ENCODE measurements at regions not wholly inside any gene's neighbourhood (a gene's known extent, or its start where the extent isn't known, plus 50 kb on each side); places are given as distances from the start of the nearest gene placed in this dataset.
"Not testable (repeated sequence)": the region's sequence is repeated elsewhere in the genome, so short reads cannot be mapped to it uniquely, and the experiment has no call there.

DNA sequence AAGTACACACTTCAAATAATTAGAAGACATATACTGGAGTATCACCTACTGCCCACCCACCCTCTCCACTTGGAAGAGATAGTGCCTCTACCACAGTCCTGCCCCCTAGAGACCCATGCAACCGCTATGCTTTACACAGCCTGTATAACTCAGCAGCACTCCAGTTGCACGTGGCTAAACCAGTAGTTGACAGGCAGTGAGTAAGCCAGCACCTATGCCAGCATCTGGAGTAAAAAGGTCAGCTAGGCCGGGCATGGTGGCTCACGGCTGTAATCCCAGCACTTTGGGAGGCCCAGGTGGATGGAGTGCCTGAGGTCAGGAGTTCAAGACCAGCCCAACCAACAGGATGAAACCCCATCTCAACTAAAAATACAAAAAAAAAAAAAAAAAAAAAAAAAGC is 356.4 kb downstream of the NR2F1-AS1 start:
- DNase-seq (ENCODE audit: low read depth) = no peak
- no peaks in the 10 kb centered on the region for H3K27me3 ChIP-seq (ENCODE audit: control insufficient read depth, insufficient read depth, low read length)
- no peaks in the 10 kb centered on the region for H3K36me3 ChIP-seq (ENCODE audit: control insufficient read depth, insufficient read depth, low read length)
- TF ChIP-seq, protein P1, sequence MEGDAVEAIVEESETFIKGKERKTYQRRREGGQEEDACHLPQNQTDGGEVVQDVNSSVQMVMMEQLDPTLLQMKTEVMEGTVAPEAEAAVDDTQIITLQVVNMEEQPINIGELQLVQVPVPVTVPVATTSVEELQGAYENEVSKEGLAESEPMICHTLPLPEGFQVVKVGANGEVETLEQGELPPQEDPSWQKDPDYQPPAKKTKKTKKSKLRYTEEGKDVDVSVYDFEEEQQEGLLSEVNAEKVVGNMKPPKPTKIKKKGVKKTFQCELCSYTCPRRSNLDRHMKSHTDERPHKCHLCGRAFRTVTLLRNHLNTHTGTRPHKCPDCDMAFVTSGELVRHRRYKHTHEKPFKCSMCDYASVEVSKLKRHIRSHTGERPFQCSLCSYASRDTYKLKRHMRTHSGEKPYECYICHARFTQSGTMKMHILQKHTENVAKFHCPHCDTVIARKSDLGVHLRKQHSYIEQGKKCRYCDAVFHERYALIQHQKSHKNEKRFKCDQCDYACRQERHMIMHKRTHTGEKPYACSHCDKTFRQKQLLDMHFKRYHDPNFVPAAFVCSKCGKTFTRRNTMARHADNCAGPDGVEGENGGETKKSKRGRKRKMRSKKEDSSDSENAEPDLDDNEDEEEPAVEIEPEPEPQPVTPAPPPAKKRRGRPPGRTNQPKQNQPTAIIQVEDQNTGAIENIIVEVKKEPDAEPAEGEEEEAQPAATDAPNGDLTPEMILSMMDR (IDR thresholded peaks at IDR 0.05; ENCODE audit: insufficient read depth, low read depth, low read length) = no peak
- H3K4me3 ChIP-seq (ENCODE audit: low read depth, low read length) = no peak overlapping the region
- POLR2A ChIA-PET = no interaction called here
- CTCF ChIA-PET = interaction anchor here (1.2 kb wide), 1 partner anchor 13 kb away, joined by 3 read pairs; no protein-coding TSS in a partner anchor

DNA sequence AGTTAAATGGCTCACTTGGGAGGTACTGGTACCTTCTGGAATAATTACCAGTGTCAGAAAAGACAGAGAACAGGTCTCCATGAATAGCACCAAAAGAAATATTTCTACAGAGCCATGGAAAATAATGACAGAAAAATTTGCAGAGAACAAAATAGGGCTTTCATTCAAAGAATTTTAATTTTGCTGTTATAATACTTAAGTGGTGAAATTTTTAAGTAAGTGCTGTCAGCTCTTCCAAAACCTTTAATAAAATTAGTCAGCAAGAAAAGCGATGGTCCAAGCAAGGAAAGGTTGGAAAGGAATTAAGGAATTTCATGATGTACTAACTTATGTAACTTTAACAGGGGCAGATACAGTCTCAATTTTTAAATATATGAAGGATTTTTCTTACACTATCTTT is 359.2 kb downstream of the NR2F1-AS1 start:
- no peak overlapping the region for H3K4me3 ChIP-seq (ENCODE audit: low read depth, low read length)
- ChIA-PET POLR2A (no interaction called here), CTCF (no interaction called here)
- TF ChIP-seq, protein P1 (IDR thresholded peaks at IDR 0.05; ENCODE audit: insufficient read depth, low read depth, low read length) = no peak
- H3K36me3 ChIP-seq (ENCODE audit: control insufficient read depth, insufficient read depth, low read length) = no peaks in the 10 kb centered on the region
- no peak for DNase-seq (ENCODE audit: low read depth)
- H3K27me3 ChIP-seq (ENCODE audit: control insufficient read depth, insufficient read depth, low read length) = no peaks in the 10 kb centered on the region

DNA sequence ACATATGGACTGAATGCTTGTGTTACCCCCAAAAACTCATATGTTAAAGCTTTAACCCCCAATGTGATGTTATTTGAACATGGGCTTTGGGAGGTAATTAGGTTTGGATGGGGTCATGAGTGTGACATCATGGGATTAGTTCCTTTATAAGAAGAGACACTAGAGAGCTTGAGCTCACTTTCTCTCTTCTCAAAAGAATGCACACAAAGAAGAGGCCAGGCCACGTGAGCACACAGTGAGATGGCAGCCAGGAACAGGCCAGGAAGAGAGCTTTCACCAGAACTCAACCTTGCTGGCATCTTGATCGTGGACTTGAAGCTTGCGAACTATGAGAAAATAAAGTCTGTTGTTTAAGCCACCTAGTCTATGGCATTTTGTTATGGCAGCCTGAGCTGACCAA is 360.6 kb downstream of the NR2F1-AS1 start:
- ChIA-PET CTCF (no interaction called here), POLR2A (no interaction called here)
- Histone ChIP-seq H3K4me3 (ENCODE audit: low read depth, low read length) (no peak overlapping the region), H3K36me3 (ENCODE audit: control insufficient read depth, insufficient read depth, low read length) (no peaks in the 10 kb centered on the region), H3K27me3 (ENCODE audit: control insufficient read depth, insufficient read depth, low read length) (no peaks in the 10 kb centered on the region)
- no peak for DNase-seq (ENCODE audit: low read depth)
- TF ChIP-seq, protein P1 (IDR thresholded peaks at IDR 0.05; ENCODE audit: insufficient read depth, low read depth, low read length) = no peak

DNA sequence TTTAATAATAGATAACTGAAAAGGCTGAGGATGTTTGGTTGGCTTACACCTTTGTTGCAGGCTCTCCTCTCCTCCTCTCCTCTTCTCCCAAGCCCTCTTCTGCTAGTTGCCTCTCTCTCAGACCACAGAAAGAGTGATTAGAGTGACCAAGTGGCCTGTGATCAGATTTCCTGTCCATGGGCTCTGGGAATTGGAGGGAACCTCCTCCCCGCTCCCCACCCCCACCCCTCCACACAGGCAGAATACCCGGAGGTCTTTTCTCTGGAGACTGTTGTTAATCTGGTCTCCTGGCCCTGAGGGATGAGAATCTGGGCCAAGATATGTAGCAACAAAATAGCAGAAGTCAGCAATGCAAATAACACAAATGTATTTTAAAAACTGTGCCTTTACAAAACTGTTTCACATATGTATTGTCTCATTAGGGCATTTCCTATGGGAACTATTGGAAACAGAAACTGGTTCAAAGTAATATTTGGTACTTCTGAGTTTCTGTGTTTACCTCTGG is 361.3 kb downstream of the NR2F1-AS1 start:
- TF ChIP-seq, protein P1 (IDR thresholded peaks at IDR 0.05; ENCODE audit: insufficient read depth, low read depth, low read length) = no peak
- CTCF ChIA-PET = no interaction called here
- no peak for DNase-seq (ENCODE audit: low read depth)
- H3K4me3 ChIP-seq (ENCODE audit: low read depth, low read length) = no peak overlapping the region
- no peaks in the 10 kb centered on the region for H3K27me3 ChIP-seq (ENCODE audit: control insufficient read depth, insufficient read depth, low read length)
- POLR2A ChIA-PET = no interaction called here
- H3K36me3 ChIP-seq (ENCODE audit: control insufficient read depth, insufficient read depth, low read length) = no peaks in the 10 kb centered on the region

DNA sequence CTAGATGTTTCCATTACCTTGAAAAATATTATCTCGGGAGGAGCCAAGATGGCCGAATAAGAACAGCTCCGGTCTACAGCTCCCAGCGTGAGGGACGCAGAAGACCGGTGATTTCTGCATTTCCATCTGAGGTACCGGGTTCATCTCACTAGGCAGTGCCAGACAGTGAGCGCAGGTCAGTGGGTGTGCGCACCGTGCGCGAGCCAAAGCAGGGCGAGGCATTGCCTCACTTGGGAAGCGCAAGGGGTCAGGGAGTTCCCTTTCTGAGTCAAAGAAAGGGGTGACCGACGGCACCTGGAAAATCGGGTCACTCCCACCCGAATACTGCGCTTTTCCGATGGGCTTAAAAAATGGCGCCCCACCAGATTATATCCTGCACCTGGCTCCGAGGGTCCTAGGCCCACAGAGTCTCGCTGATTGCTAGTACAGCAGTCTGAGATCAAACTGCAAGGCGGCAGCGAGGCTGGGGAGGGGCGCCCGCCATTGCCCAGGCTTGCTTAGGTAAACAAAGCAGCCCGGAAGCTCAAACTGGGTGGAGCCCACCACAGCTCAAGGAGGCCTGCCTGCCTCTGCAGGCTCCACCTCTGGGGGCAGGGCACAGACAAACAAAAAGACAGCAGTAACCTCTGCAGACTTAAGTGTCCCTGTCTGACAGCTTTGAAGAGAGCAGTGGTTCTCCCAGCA is 367.8 kb downstream of the NR2F1-AS1 start:
- H3K36me3 ChIP-seq (ENCODE audit: control insufficient read depth, insufficient read depth, low read length); H3K27me3 ChIP-seq (ENCODE audit: control insufficient read depth, insufficient read depth, low read length); H3K4me3 ChIP-seq (ENCODE audit: low read depth, low read length); CTCF ChIA-PET; POLR2A ChIA-PET; DNase-seq (ENCODE audit: low read depth): not testable (repeated sequence)

DNA sequence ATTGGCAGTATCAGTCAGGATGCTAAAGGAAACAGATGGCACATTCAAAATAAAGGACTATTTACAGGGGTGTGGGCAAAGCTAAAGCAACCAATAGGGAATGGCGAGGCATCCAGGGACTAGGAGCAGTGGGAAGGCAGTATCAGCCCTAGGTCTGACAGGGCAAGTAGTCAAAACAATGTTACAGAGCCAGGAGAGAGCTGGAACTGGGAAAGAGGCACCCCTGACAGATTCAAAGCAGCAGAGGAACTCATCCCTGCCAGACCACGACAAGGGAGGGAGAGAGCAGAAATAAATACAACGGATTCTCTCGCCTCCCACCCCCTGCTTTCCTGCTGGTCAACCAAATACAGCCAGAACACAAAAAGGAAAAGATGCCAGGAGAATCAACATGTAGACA is 371.5 kb downstream of the NR2F1-AS1 start:
- POLR2A ChIA-PET = no interaction called here
- TF ChIP-seq, protein P1 (IDR thresholded peaks at IDR 0.05; ENCODE audit: insufficient read depth, low read depth, low read length) = no peak
- no peaks in the 10 kb centered on the region for H3K27me3 ChIP-seq (ENCODE audit: control insufficient read depth, insufficient read depth, low read length)
- no peak for DNase-seq (ENCODE audit: low read depth)
- CTCF ChIA-PET = interaction anchor here (0.9 kb wide), 1 partner anchor 13 kb away, joined by 3 read pairs; no protein-coding TSS in a partner anchor
- no peaks in the 10 kb centered on the region for H3K36me3 ChIP-seq (ENCODE audit: control insufficient read depth, insufficient read depth, low read length)
- no peak overlapping the region for H3K4me3 ChIP-seq (ENCODE audit: low read depth, low read length)
